LHCN-M2 (cell line): ENCODE measurements at regions not wholly inside any gene's neighbourhood (a gene's known extent, or its start where the extent isn't known, plus 50 kb on each side); places are given as distances from the start of the nearest gene placed in this dataset.
"Not testable (repeated sequence)": the region's sequence is repeated elsewhere in the genome, so short reads cannot be mapped to it uniquely, and the experiment has no call there.

Experiments used
- DNase-seq: peaks from one replicate; pipeline ENCODE4 v3.0.0-alpha.2; 2012; ENCODE audit warnings: low read depth

DNA sequence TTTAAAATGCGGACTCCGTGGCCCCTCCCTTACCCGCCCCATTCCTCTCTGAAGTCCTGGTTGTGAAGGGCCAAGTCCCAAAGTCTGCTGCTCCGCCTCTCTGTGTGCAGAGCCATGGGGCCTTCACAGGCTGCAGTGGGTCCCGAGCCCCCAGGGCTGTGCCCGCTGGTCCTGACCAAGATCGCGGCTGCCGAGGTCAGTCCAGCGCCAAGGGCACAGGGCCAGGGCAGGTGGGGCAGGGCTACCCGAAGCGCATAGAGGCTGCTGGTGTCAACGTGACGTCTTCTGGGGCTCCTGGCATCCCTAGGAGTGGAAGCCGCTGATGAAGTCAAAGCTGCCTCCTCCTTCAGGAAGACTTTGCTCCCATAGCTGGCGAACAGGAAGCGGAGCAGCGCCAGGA, 858.8 kb downstream of the TUBA3C start:
- DNase-seq = not testable (repeated sequence)

DNA sequence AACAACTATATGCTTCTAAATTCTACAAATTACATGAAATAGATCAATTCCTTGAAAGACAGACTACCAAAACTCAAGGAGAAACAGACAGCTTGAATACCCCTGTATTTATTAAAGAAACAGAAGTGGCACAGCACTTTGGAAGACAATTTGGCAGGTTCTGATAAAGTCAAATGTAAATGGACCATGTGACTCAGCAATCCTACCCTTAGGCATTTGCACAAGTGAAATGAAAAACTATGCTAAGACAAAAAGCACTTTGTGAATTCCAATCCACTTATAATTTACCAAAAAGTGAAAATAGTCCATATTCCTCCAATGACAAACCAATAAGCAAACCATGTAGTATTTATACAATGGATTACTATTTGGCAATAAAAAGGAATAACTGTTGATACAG, 862.0 kb downstream of the TUBA3C start:
- not testable (repeated sequence) for DNase-seq

DNA sequence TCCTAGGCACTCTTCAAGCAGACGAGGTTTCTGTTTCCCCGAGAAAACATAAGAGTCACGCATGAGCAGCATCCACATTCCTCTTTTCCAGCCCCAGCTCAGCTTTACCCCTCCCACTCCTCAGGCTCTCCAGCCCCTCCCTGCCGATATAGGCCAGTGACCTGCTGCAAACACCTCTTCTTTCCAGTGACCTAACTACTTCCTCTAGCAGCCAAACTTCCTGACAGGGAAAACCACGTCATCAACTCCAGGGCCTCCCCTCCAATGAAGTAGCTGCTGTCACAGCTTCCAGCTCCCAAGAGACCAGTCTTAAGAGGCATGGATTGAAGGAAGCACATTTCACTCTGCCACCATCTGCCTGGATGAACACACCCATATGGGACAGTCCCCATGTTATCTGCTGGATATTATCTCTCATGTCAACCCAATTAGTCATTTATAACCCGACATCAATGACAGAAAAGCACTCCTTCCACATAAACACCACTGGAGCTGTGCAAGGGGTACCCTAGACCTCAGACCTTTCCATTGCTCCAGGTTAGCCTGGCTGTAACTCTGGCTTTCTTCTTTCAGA, 878.3 kb downstream of the TUBA3C start:
- DNase-seq = not testable (repeated sequence)

DNA sequence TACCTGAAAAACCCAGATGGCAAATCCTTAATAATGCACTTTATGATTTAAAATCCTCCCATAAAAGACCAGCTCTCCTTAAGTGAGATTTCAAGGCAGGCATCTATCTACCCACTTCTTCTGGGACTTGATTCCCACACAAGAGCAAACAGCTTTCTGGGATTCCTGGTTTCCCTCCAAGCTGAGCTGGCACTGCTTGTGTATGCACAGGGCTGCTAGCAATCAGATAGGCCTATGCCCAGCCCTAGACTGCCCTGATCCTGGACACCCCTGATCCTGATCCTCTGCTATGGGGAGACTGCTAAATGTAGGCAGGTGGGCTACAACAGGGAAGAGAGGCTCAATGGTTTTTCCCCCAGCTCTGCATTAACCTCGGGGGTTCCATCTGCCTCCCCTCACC, 880.7 kb downstream of the TUBA3C start:
- not testable (repeated sequence) for DNase-seq

DNA sequence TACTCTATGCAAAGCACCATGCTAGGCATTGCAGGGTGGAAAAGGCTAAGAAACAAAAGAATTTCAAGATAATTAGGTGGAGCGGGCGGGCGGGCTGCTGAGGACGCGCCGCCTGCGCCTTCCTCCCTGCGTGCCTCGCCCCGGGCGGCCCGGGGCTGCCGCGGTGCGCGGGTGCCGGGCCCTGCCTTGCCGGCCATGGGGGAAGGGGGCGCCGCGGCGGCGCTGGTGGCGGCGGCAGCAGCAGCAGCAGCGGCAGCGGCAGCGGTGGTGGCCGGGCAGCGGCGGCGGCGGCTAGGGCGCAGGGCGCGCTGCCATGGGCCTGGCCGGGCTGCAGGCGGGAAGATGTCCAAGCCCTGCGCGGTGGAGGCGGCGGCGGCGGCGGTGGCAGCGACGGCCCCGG, 884.3 kb downstream of the TUBA3C start:
- not testable (repeated sequence) for DNase-seq

DNA sequence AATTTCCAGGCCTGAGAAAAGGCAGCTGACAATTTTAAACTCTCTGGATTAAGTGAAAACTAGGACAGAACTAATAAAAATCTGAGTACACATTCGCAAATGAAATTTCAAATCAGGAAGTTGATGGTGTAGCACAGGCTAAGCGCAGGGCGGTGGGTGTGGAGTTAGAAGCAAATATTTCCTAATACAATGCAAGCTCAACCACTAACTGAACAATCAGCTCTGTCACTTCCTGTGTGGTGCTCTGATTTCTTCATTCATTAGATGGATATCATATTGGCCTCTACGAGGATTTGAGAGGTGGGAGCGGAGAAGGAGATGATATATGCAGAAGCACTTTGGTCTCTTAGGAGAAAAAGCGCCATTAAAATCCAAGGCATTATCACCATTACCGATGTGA, 885.0 kb downstream of the TUBA3C start:
- DNase-seq = not testable (repeated sequence)

DNA sequence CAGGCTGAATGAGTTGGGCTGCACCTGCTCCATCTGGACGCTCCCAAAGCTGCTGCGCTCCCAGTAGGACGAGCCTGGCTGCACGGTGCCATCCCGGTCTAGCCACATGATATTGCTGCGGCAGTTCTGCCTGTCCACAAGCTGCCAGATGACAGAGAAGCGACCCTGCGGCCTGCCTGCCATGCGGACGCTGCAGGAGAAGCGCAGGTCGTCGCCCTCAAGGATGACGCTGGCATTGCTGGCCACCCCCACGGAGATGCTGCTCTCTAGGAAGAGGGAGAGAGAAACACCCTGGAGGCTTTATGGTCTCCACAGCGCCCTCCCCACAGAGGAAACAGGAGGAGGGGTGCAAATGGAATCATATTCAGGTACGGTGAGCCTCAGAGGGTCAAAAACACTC, 887.3 kb downstream of the TUBA3C start:
- not testable (repeated sequence) for DNase-seq

DNA sequence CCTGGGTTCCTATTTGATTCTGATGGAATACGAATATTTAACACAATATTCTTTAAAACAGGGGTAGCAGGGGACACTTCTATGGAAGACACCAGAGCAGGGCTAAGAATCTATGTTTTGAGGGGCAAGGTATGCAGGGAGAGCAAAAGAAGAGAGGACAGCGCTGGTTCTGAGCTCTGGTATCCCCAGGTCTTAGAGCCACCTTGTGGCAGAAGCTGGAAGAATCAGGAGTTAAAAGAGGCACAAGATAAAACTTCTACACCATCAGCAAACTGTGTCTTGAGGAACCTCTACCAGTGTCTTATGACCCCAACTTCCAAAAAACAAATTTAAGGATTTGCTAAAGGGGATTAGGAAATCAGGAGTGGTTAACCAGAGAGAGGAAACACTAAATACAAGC, 894.8 kb downstream of the TUBA3C start:
- DNase-seq = not testable (repeated sequence)

DNA sequence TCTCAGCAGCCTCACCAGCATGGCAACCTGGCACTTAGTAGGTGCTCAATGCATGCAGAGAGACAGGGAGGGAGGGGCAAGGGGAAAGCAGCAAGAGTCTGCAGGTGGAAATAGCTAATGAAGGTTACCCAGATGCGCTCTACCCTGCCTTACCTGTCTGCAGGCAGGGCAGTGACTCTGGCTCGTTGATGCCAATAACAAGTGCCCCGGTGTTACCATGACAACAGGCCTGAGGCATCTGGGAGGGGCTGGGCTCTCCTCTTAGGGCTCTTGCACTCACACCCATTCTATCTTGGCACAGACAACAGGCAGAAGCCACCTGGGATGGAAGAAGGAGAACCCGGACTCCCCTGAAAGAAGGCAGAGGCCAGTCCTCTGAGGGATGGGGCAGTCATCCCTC, 896.0 kb downstream of the TUBA3C start:
- DNase-seq = not testable (repeated sequence)

DNA sequence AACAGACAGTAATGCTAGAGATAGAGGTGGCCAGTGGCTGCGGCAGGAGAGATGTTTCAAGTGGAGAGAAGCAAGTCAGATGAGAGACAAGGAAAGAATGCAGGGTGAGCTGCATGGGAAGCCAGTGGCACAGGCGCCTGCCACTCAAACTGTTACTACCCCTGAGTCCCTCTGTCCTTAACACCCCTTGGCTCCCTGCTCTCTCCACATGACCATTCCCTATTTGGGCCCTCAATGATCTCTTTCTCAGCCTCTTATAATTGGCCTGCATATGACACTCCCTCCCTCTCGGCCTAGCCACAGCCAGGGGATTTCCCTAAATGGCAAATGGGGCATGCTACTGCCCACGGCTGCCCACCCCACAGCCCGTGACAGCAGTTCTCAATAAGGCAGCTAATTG, 897.6 kb downstream of the TUBA3C start:
- DNase-seq = not testable (repeated sequence)

DNA sequence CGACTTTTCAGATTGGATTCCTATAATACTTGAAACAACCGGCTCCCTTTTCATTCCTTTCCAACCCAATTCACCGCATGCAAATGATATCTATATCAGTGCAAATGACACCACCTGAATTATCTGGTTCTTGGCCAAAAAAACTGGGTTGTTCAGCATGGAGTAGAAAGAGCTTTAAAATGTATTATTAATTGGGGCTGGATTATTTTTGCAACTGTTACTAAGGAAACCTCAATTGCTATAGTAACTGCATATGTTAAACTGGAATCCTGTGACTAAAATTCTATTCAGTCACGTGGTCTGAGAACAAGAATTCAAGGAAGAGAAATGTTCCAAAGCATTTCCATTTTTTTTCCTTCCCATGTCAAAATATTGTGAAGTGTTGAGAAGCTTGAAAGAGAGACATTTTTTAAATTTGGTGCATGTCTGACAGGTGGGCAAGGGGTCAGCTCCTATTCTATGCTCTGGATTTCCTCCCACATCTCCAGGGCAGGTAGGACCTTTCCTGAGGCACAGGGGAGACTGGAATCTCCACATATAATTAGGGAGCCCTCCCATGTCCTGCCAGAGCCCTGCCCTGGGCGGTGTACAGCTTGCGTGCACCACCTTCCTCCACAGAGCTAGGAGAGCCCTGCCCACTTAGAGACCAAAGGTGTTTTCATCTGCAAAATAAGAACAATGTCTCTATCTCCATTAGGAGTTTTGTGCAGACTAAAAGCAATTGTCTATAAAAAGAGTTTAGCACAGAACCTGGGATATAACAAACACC, 899.6 kb downstream of the TUBA3C start:
- DNase-seq = not testable (repeated sequence)

DNA sequence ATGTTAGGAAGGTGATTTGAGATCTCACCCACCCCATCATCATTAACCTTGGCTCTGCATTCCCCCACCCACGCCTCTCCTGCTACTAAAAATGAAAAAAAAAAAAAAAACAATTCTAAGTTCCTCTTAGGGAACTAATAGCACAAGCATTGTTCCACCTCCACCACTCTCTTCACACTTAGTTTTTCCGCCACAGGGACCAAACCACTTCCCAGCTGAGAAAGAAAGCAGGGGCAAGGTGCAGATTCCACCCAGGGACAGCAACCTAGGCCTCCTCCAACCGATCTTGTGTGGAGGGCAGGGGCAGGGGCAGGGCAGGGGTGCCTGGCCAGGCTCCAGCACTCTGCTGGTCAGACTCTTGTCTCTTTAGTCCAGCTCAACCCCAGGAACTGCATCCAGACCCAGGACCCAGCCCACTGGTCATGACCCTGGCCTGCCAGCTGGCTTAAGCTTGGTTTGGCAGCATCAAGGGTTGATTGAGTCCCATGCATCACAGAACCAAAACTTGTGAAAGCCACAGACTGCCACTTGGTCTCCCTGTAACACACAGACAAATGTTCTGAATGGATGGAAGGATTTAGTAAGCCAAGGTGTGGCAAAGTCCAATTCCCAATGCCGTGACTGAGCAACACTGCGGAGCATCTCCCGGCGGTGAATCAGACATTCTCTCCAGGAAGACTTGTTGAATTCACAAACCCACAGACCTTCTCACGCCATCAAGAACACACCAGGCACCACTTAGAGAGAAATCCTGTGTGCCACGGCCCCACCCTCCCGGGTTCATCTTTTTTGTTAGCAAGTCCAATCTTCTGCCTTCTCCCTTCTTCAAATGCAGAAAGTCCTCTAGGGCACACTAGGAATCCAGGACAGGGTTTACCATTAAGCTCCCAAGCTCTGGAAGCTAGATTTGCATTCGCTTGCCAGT, 900.5 kb downstream of the TUBA3C start:
- not testable (repeated sequence) for DNase-seq

DNA sequence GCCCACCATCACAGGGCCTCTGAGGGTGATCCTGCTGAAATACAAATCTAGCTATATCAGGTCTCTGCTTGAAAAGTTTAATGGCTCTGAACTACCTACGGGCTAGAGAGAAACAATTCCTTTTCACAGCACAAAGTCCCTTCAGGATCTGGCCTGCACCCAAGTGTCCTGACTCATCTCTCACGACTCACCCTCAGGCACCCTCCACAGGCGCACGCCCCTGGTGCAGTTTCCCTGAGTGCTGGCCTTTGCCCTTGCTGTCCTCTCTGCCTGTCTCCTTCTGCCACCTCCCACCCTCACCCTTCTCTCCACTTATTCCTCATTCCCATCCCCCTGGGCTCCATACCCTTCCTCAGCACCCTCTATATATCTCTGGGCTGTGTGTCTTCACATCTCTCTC, 901.7 kb downstream of the TUBA3C start:
- DNase-seq = not testable (repeated sequence)

DNA sequence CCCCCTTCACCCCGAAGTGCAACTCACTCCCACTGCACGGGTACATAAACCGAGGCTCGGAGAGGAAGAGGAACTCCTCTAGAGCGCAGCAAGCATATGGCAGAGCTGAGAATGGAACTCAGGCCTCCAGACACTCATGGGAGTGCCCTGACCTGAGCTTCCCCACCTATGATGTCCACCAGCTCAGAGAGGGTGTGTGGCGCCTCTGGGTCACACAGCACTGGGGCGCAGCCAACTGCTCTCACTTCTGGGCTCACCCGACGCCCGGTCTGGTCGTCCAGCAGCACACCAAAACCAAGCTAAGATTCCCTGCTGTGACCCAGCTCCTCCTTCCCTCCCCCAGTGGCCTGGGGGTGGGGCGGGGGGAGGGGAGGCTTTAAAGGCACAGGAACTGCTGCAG, 904.3 kb downstream of the TUBA3C start:
- not testable (repeated sequence) for DNase-seq

DNA sequence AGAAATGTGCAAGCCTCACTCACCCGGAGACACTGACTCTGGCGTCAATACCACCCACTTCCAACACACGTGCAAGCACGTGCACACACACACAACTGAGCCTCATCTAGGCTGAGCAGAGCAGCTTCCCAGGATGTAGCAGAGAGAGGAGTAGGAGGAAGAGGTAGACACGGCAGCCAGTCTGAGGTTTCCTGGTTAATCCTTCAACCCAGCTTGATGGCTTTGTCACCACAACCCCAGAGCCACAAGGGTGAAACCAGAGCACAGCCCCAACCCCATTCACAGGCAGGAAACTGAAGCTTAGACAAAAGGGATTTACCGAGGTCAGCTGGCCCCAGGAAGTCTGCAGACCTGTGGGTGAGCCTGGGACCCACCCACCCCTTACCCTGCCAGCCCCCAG, 905.3 kb downstream of the TUBA3C start:
- DNase-seq = not testable (repeated sequence)

DNA sequence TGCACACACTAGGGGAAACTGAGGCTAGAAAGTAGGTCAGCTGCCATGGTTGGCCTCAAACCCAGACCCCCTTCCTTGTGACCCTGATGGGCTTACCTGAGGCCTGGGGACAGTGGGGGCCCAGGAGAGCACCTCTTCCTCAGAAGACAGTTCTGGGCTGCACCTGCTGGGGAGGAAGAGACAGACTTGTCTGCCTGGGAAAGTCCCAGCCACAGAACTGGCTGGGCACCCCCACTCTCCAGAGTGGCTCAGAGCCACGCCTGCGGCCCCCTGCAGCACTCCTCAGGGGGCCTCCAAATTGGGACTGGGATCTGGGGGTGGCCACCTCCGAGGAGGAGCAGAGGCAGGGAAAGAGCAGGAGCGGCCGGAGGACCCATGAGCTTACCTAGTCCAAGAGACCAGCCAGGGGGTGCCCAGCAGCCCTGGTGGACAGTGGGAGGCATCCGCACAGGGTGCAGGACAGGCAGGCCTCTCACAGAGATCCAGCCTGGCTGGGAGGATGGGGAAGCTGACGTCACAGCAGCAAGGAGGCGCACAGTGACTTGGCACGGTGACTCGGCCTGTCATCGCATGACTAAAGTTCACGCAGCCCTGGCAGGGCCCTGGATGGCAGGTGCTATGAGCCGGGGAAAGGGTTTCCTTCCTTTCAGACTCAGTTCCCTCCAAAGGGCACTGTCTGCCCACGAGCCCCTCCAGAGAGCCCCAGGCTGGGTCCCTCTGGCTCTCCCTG, 907.7 kb downstream of the TUBA3C start:
- not testable (repeated sequence) for DNase-seq

DNA sequence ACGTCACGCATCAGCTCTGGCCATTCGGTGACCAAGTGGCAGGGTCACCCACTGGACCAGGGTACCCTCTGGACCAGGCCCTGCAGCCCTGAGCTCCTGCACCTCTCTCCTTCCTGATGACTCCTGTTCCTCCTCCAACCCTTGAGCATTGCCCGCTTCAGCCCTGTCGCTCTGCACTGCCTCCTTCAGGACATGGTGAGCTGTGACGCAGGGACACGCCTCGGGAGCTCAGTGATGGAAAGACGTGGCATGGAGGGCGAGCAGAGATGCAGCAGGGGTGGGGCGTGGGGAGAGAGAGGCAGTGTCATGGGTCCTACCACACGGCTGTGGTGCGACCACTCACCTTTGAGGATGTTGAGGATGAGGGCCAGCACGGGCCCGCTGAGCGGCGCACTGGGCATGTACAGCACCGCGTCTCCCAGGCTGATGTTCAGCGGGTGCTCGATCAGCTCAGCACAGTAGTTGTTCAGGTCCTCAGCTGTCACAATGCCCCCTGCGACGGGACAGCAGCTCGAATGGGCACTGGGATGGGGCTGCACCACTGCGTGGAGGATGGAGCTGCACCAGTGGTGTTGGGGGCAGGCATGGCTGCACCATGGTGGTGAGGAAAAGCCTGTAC, 922.7 kb downstream of the TUBA3C start:
- not testable (repeated sequence) for DNase-seq

DNA sequence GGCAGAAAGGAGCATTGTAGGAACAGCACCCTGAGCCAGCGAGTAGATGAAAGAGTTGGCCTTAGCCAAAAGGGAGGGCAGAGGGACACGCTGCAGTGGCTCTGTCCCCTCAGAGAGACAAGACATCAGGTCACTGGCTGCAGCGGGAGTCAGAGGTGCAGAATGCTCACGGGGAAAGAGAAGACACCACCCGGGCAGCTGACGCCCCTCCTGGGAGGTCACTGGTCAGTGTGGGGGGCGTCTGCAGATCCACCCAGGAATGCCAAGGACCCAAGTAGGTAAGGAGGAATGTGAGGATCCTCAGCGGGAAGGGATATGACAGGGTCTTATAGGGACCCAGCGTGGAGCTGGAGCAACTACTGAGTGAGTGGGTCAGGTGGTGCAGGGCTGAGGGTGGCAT, 923.9 kb downstream of the TUBA3C start:
- not testable (repeated sequence) for DNase-seq

DNA sequence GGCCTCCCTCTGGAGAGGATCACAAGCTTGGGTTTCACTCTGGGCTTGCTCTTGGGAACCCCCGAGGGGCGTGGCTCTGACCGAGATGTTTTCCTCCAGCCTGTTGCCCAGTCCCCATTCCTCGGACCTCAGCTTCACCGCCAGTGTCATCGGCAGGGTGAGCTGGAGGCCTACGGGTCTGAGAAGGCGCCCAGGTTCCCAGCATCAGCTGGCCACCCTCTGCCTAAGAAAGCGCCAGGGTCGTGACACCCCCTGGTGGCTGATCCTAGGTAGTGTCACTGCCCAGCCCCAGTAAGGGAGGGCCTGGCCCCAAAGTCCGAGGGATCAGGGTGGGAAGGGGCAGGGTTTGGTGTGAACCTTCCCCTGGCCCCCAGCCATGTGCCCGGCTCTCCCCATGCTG, 928.8 kb downstream of the TUBA3C start:
- DNase-seq = not testable (repeated sequence)

DNA sequence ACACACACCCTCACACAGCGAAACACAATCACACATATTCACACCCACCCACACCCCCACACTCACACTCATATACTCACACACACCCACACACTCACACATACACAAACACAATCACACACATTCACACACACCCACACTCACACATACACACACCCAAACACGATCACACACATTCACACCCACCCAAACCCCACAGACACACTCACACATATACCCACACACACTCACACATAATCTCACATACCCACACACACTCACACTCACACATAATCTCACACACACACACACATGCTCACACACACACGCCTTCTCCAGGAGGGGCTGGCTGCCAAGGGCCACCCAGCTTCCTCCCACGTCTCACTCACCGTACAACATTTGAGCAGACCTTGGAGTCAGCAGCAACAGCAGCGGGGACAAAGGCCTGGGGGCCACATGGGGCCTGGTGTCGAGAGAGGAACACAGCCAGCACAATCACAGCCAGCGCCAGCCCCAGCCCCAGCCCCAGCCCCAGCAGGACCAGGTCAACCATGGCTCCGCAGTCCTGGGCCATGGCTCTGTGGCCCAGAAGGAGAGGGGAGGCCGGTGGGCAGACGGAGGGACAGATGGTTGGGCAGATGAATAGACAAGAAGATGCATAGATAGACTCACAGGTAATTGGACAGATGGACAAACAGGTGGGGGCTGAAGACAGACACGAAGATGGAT, 932.9 kb downstream of the TUBA3C start:
- not testable (repeated sequence) for DNase-seq
